ENCODE measurements at regions not wholly inside any gene's neighbourhood (a gene's known extent, or its start where the extent isn't known, plus 50 kb on each side); places are given as distances from the start of the nearest gene placed in this dataset.

DNA sequence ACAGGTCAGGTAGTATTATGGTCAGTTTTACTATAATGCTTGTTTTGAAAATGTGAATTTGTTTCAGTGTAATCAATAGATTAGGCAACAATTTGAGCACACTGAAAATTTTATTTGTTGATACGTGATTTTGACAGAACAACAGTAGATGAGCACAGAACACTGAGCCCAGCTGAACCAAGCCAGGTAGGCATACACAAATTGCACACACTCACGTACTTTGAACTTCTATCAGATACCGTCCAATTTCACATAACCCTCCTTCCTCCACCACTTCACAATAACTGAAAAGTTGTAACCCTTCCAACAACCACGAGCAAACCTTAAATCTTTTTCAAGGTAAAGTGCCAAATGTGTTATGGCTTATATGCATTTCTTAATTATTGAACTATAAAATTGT lies 229.5 kb upstream of the TMEFF2 start:
- TF ChIP-seq, protein P1, sequence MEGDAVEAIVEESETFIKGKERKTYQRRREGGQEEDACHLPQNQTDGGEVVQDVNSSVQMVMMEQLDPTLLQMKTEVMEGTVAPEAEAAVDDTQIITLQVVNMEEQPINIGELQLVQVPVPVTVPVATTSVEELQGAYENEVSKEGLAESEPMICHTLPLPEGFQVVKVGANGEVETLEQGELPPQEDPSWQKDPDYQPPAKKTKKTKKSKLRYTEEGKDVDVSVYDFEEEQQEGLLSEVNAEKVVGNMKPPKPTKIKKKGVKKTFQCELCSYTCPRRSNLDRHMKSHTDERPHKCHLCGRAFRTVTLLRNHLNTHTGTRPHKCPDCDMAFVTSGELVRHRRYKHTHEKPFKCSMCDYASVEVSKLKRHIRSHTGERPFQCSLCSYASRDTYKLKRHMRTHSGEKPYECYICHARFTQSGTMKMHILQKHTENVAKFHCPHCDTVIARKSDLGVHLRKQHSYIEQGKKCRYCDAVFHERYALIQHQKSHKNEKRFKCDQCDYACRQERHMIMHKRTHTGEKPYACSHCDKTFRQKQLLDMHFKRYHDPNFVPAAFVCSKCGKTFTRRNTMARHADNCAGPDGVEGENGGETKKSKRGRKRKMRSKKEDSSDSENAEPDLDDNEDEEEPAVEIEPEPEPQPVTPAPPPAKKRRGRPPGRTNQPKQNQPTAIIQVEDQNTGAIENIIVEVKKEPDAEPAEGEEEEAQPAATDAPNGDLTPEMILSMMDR (IDR thresholded peaks at IDR 0.05; ENCODE audit: low read depth, low read length), result no peak
- TF ChIP-seq EZH2phosphoT487 (IDR thresholded peaks at IDR 0.05; ENCODE audit: low read depth), result no peak
